ENCODE measurements at regions not wholly inside any gene's neighbourhood (a gene's known extent, or its start where the extent isn't known, plus 50 kb on each side); places are given as distances from the start of the nearest gene placed in this dataset.

GRCh38 chr12:127297327-127297726, 969.6 kb upstream of the TMEM132C start:
- Histone ChIP-seq H3K4me3 (no peak overlapping the region), H3K79me2 (ENCODE audit: low read depth) (no peaks in the 10 kb centered on the region), H3K9me2 (ENCODE audit: insufficient read depth) (no peaks in the 10 kb centered on the region), H3K9me3 (ENCODE audit: insufficient read depth, low read depth) (no peaks in the 10 kb centered on the region), H3K27me3 (ENCODE audit: insufficient read depth, low read depth) (0 out of 2 replicates have a peak, but pooled peaks cover 9% of the 10 kb centered on the region), H4K20me1 (ENCODE audit: insufficient read depth) (no peaks in the 10 kb centered on the region), H3K36me3 (ENCODE audit: low read depth) (no peaks in the 10 kb centered on the region), H2AFZ (no peak overlapping the region), H3F3A (ENCODE audit: insufficient read depth, low read depth) (no peaks in the 10 kb centered on the region), H3K4me1 (replicated peaks; ENCODE audit: insufficient read depth) (no peaks in the 10 kb centered on the region), H3K4me2 (no peak overlapping the region), H3K27ac (no peak overlapping the region)
- no peak for DNase-seq
- ChIA-PET CTCF (no interaction called here), POLR2A (ENCODE audit: unreplicated experiment) (no interaction called here)
- BruUV-seq (replicated peaks) = no TSS peak
- intact Hi-C loops (cut with micrococcal nuclease; ENCODE audit: unreplicated experiment) = loop anchor here (10.0 kb wide), 1 partner anchor 513 kb away; no protein-coding TSS in a partner anchor
- TF ChIP-seq EZH2 (IDR thresholded peaks at IDR 0.05; ENCODE audit: low read depth) (no peak), CTCF (conservative IDR thresholded peaks at IDR 0.05) (no peak)

- no peak overlapping the region for H3K4me3 ChIP-seq
Measured at GRCh38 chr12:127300075-127300474, 966.9 kb upstream of the TMEM132C start.

GRCh38 chr12:127300753-127301152, 966.2 kb upstream of the TMEM132C start:
- Histone ChIP-seq H3K4me2 (no peak overlapping the region), H3K27me3 (ENCODE audit: insufficient read depth, low read depth) (0 out of 2 replicates have a peak, but pooled peaks cover 9% of the 10 kb centered on the region), H3F3A (ENCODE audit: insufficient read depth, low read depth) (no peaks in the 10 kb centered on the region), H3K4me3 (no peak overlapping the region), H4K20me1 (ENCODE audit: insufficient read depth) (no peaks in the 10 kb centered on the region), H3K36me3 (ENCODE audit: low read depth) (no peaks in the 10 kb centered on the region), H3K9me3 (ENCODE audit: insufficient read depth, low read depth) (no peaks in the 10 kb centered on the region), H3K27ac (no peak overlapping the region), H2AFZ (no peak overlapping the region), H3K79me2 (ENCODE audit: low read depth) (no peaks in the 10 kb centered on the region), H3K9me2 (ENCODE audit: insufficient read depth) (no peaks in the 10 kb centered on the region), H3K4me1 (replicated peaks; ENCODE audit: insufficient read depth) (no peaks in the 10 kb centered on the region)
- no TSS peak for BruUV-seq (replicated peaks)
- ChIA-PET POLR2A (ENCODE audit: unreplicated experiment) (no interaction called here), CTCF (no interaction called here)
- no peak for TF ChIP-seq EZH2 (IDR thresholded peaks at IDR 0.05; ENCODE audit: low read depth)
- no peak for TF ChIP-seq CTCF (conservative IDR thresholded peaks at IDR 0.05)
- intact Hi-C loops (cut with micrococcal nuclease; ENCODE audit: unreplicated experiment) = no loop called here
- no peak for DNase-seq

More at GRCh38 chr12:127300075-127300474, 966.9 kb upstream of the TMEM132C start:
- TF ChIP-seq EZH2 (IDR thresholded peaks at IDR 0.05; ENCODE audit: low read depth) (no peak), CTCF (conservative IDR thresholded peaks at IDR 0.05) (no peak)
- H3K27ac ChIP-seq = no peak overlapping the region
- H3K4me2 ChIP-seq = no peak overlapping the region
- DNase-seq = no peak
- no peaks in the 10 kb centered on the region for H3K9me3 ChIP-seq (ENCODE audit: insufficient read depth, low read depth)
- no peaks in the 10 kb centered on the region for H3F3A ChIP-seq (ENCODE audit: insufficient read depth, low read depth)
- H3K79me2 ChIP-seq (ENCODE audit: low read depth) = no peaks in the 10 kb centered on the region
- intact Hi-C loops (cut with micrococcal nuclease; ENCODE audit: unreplicated experiment) = no loop called here
- H4K20me1 ChIP-seq (ENCODE audit: insufficient read depth) = no peaks in the 10 kb centered on the region
- POLR2A ChIA-PET (ENCODE audit: unreplicated experiment) = no interaction called here
- no peaks in the 10 kb centered on the region for H3K4me1 ChIP-seq (replicated peaks; ENCODE audit: insufficient read depth)
- 0 out of 2 replicates have a peak, but pooled peaks cover 9% of the 10 kb centered on the region for H3K27me3 ChIP-seq (ENCODE audit: insufficient read depth, low read depth)
- H2AFZ ChIP-seq = no peak overlapping the region
- no peaks in the 10 kb centered on the region for H3K9me2 ChIP-seq (ENCODE audit: insufficient read depth)
- no TSS peak for BruUV-seq (replicated peaks)
- CTCF ChIA-PET = no interaction called here
- no peaks in the 10 kb centered on the region for H3K36me3 ChIP-seq (ENCODE audit: low read depth)
